Kidney epithelial cell (primary cell): ENCODE measurements at regions not wholly inside any gene's neighbourhood (a gene's known extent, or its start where the extent isn't known, plus 50 kb on each side); places are given as distances from the start of the nearest gene placed in this dataset.
"Not testable (repeated sequence)": the region's sequence is repeated elsewhere in the genome, so short reads cannot be mapped to it uniquely, and the experiment has no call there.

Experiments
- DNase-seq: peaks from one replicate; pipeline ENCODE4 v3.0.0-alpha.2; 2010; ENCODE audit warnings: low read depth
- H3K27me3 ChIP-seq: 2 replicates; pipeline ENCODE4 v1.6.0; 2011; ENCODE audit warnings: low read length; ENCODE audit not compliant: control insufficient read depth, insufficient read depth
- H3K36me3 ChIP-seq: 2 replicates; pipeline ENCODE4 v1.5.1; 2011; ENCODE audit warnings: low read length; ENCODE audit not compliant: control insufficient read depth, insufficient read depth
- H3K4me3 ChIP-seq: 2 replicates; pipeline ENCODE4 v1.5.1; 2011; ENCODE audit warnings: low read depth, mild to moderate bottlenecking, control low read depth, low read length
- CTCF ChIP-seq: IDR thresholded peaks from 2 replicates; pipeline ENCODE4 v1.5.1; 2011; ENCODE audit warnings: mild to moderate bottlenecking, moderate library complexity, low read length, control low read depth, inconsistent platforms; ENCODE audit not compliant: insufficient read depth, poor library complexity, severe bottlenecking

GRCh38 chr1:4220362-4220761 is 320.3 kb upstream of the C1orf174 start:
- DNase-seq = no peak
- no peak overlapping the region for H3K4me3 ChIP-seq
- H3K27me3 ChIP-seq = no peaks in the 10 kb centered on the region
- no peak for TF ChIP-seq CTCF
- no peaks in the 10 kb centered on the region for H3K36me3 ChIP-seq

GRCh38 chr1:4221107-4221506 is 321.0 kb upstream of the C1orf174 start:
- H3K36me3 ChIP-seq = no peaks in the 10 kb centered on the region
- no peak overlapping the region for H3K4me3 ChIP-seq
- DNase-seq = no peak
- H3K27me3 ChIP-seq = no peaks in the 10 kb centered on the region
- no peak for TF ChIP-seq CTCF

- no peak for TF ChIP-seq CTCF
- no peaks in the 10 kb centered on the region for H3K27me3 ChIP-seq
- no peak overlapping the region for H3K4me3 ChIP-seq
- no peak for DNase-seq
- H3K36me3 ChIP-seq = no peaks in the 10 kb centered on the region
Measured at GRCh38 chr1:4224684-4225467, 324.8 kb upstream of the C1orf174 start.

- Histone ChIP-seq H3K27me3 (no peaks in the 10 kb centered on the region), H3K36me3 (no peaks in the 10 kb centered on the region), H3K4me3 (no peak overlapping the region)
- no peak for DNase-seq
- TF ChIP-seq CTCF = no peak
Measured at GRCh38 chr1:4227986-4228385, 327.9 kb upstream of the C1orf174 start.

GRCh38 chr1:4253935-4254334 is 353.9 kb upstream of the C1orf174 start:
- TF ChIP-seq CTCF = no peak
- no peak overlapping the region for H3K4me3 ChIP-seq
- no peak for DNase-seq
- no peaks in the 10 kb centered on the region for H3K36me3 ChIP-seq
- no peaks in the 10 kb centered on the region for H3K27me3 ChIP-seq

GRCh38 chr1:4256351-4256750 is 356.3 kb upstream of the C1orf174 start:
- no peak for TF ChIP-seq CTCF
- no peak for DNase-seq
- Histone ChIP-seq H3K4me3 (no peak overlapping the region), H3K27me3 (no peaks in the 10 kb centered on the region), H3K36me3 (no peaks in the 10 kb centered on the region)

- DNase-seq, H3K4me3 ChIP-seq, H3K27me3 ChIP-seq, H3K36me3 ChIP-seq: not testable (repeated sequence)
Measured at GRCh38 chr1:4258146-4258777, 358.2 kb upstream of the C1orf174 start.
